Mucosa of stomach (tissue), 1 donor: ENCODE measurements at regions not wholly inside any gene's neighbourhood (a gene's known extent, or its start where the extent isn't known, plus 50 kb on each side); places are given as distances from the start of the nearest gene placed in this dataset.

Source experiments
- H3K27me3 ChIP-seq: one replicate; pipeline ENCODE4 v1.7.0; 2013; ENCODE audit warnings: mild to moderate bottlenecking, low read length; ENCODE audit not compliant: control insufficient read depth, insufficient read depth
- H3K36me3 ChIP-seq: one replicate; pipeline ENCODE4 v1.7.0; 2013; ENCODE audit warnings: low read length; ENCODE audit not compliant: control insufficient read depth, insufficient read depth
- H3K4me1 ChIP-seq: one replicate; pipeline ENCODE4 v1.7.0; 2013; ENCODE audit warnings: mild to moderate bottlenecking, low read length; ENCODE audit not compliant: control insufficient read depth, insufficient read depth
- H3K4me3 ChIP-seq: one replicate; pipeline ENCODE4 v1.7.0; 2013; ENCODE audit warnings: low read length
- H3K9ac ChIP-seq: one replicate; pipeline ENCODE4 v1.7.0; 2013; ENCODE audit warnings: mild to moderate bottlenecking, low read length, moderate library complexity
- H3K9me3 ChIP-seq: one replicate; pipeline ENCODE4 v1.7.0; 2013; ENCODE audit warnings: mild to moderate bottlenecking, low read length, moderate library complexity; ENCODE audit not compliant: control insufficient read depth
- donor health status: Pancreatic carcinoma.

DNA sequence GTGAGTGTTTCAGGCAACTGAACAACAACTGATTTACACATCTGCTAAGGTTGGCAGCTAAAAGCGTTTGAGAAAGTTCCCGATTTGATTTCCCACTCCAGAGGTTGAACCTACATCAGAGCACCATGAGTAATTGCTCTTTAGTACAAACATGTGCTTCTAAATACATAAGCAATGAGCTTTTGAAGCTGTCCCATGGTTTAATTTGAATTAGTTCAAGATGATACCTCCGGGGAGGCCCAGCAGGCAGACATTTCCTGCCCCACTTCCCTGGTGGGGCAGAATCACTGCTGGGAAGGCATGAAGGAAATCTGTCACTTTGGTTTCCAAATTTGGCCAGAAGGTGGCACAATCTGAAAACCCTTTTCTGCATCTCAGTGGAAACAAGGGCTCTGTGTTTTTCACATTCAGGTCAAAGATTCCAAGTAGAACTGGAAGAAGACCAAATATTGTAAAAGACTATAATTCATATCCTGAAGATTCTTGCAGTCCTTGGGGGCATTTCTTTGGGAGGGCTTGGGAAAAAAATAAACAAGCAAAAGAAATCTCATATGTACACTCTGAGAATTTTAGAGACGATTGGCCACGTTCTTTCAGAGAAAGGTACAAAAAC is 176.2 kb upstream of the FAM20A start:
- Histone ChIP-seq H3K9me3 (no peaks in the 10 kb centered on the region), H3K27me3 (no peaks in the 10 kb centered on the region), H3K36me3 (no peaks in the 10 kb centered on the region), H3K4me1 (peaks cover 14% of the 10 kb centered on the region), H3K9ac (peak overlapping the region; percentile 10), H3K4me3 (no peak overlapping the region)

DNA sequence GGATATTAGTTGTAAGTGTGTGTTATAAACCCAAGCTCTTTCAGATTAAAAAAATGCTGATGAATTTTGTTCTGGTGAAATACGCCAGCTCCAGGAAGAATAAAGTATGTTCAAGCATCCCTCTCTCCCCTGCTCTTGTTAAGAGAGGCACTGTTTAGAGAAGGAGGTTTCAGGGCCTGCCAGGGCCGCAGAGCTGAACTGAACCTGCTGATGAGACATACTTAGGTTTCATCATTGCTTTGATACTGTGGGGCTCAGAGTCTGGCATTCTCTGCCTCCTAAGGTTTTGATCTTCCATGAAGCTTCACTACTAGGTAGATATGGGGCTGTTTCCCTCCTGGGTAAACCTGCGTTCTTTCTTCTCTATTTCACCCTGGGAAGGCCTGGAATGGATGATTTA is 175.3 kb upstream of the FAM20A start:
- Histone ChIP-seq H3K9ac (no peak overlapping the region), H3K36me3 (no peaks in the 10 kb centered on the region), H3K9me3 (no peaks in the 10 kb centered on the region), H3K27me3 (no peaks in the 10 kb centered on the region), H3K4me1 (peaks cover 18% of the 10 kb centered on the region), H3K4me3 (no peak overlapping the region)

- Histone ChIP-seq H3K4me1 (peaks cover 18% of the 10 kb centered on the region), H3K9ac (no peak overlapping the region), H3K9me3 (no peaks in the 10 kb centered on the region), H3K27me3 (no peaks in the 10 kb centered on the region), H3K4me3 (no peak overlapping the region), H3K36me3 (no peaks in the 10 kb centered on the region)
Measured at GRCh38 chr17:68775969-68776368, 174.8 kb upstream of the FAM20A start.

DNA sequence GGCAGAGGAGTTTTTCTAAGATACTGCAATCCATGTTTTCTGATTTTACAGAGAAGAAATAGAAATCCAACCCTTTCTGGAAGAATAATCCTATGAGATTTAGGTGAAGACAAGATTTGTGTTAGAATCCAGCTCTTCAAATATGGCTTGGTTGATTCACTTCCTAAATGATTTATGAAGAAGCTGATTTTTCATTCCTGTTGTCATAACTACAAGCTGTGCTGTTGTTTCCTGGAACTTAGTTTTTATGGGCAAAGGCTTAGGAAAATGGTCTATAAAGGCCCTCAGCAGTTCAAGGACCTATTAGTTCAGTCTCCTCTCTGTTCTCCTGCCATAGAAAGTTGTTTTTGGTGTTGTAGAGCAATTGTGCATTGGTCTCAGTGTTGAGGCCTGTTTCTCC is 174.2 kb upstream of the FAM20A start:
- Histone ChIP-seq H3K27me3 (no peaks in the 10 kb centered on the region), H3K4me1 (peaks cover 18% of the 10 kb centered on the region), H3K9me3 (no peaks in the 10 kb centered on the region), H3K36me3 (no peaks in the 10 kb centered on the region), H3K4me3 (no peak overlapping the region), H3K9ac (no peak overlapping the region)

DNA sequence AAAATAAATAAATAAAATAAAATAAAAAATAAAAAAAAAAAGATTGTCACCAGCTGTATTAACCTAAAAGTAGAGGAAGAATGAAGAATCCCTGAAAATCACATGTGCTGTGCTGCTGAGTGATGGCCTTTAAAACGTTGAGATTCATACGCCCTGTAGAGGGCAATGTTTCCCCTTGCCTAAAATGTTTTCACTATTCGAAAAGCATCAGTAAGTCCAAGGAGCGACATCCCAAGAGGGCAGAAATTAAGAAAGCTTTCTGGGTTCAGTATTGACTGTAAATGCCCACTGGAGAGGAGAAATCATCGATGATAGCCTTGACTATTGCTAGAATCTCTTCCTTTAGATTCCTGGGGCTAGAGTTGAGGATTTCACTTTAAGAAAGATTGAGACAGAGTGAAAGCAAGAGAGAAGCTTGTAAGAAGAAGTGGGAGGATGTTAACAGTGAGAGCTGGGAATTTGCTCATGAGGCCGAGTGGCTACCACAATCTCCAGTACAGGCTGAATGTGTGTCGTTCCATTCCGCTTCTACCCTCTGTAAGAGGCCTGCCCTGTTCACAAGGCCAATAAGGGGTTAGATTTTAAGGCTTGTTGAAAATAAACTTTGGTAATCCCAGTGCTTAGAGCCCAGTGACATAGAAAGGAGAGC is 170.8 kb upstream of the FAM20A start:
- Histone ChIP-seq H3K9me3 (no peaks in the 10 kb centered on the region), H3K36me3 (no peaks in the 10 kb centered on the region), H3K4me3 (no peak overlapping the region), H3K9ac (no peak overlapping the region), H3K27me3 (no peaks in the 10 kb centered on the region), H3K4me1 (peaks cover 6% of the 10 kb centered on the region)

GRCh38 chr17:68768804-68769203 is 167.6 kb upstream of the FAM20A start:
- Histone ChIP-seq H3K4me3 (no peak overlapping the region), H3K27me3 (no peaks in the 10 kb centered on the region), H3K36me3 (no peaks in the 10 kb centered on the region), H3K4me1 (peaks cover 6% of the 10 kb centered on the region), H3K9me3 (no peaks in the 10 kb centered on the region), H3K9ac (no peak overlapping the region)

GRCh38 chr17:68766640-68767039 is 165.5 kb upstream of the FAM20A start:
- Histone ChIP-seq H3K27me3 (no peaks in the 10 kb centered on the region), H3K9me3 (no peaks in the 10 kb centered on the region), H3K9ac (no peak overlapping the region), H3K36me3 (no peaks in the 10 kb centered on the region), H3K4me3 (no peak overlapping the region), H3K4me1 (no peaks in the 10 kb centered on the region)

GRCh38 chr17:68763562-68763961 is 162.4 kb upstream of the FAM20A start:
- Histone ChIP-seq H3K36me3 (no peaks in the 10 kb centered on the region), H3K9ac (no peak overlapping the region), H3K4me1 (peaks cover 9% of the 10 kb centered on the region), H3K4me3 (no peak overlapping the region), H3K27me3 (no peaks in the 10 kb centered on the region), H3K9me3 (no peaks in the 10 kb centered on the region)

DNA sequence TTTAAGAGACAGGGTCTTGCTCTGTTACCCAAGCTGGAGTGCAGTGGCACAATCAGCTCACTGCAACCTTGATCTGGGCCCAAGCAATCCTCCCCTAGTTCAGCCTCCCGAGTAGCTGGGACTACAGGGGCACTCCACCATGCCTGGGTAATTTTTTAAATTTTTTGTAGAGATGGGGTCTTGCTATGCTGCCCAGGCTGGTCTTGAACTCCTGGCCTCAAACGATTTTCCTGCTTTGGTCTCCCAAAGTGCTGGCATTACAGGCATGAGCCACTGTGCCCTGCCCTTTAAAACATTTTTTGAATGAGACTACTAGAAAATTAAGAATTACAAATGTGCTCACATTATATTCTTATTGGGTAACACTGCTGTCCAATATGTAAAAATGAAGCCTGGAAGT is 161.7 kb upstream of the FAM20A start:
- Histone ChIP-seq H3K36me3 (no peaks in the 10 kb centered on the region), H3K4me3 (no peak overlapping the region), H3K9me3 (no peaks in the 10 kb centered on the region), H3K27me3 (no peaks in the 10 kb centered on the region), H3K4me1 (peaks cover 9% of the 10 kb centered on the region), H3K9ac (no peak overlapping the region)

- peak overlapping the region; percentile 20 for H3K4me3 ChIP-seq
- peak overlapping the region; percentile 25 for H3K9ac ChIP-seq
- no peaks in the 10 kb centered on the region for H3K36me3 ChIP-seq
- H3K27me3 ChIP-seq: no peaks in the 10 kb centered on the region
- no peaks in the 10 kb centered on the region for H3K9me3 ChIP-seq
- H3K4me1 ChIP-seq: peaks cover 9% of the 10 kb centered on the region
Measured at GRCh38 chr17:68760141-68760475, 158.9 kb upstream of the FAM20A start.

DNA sequence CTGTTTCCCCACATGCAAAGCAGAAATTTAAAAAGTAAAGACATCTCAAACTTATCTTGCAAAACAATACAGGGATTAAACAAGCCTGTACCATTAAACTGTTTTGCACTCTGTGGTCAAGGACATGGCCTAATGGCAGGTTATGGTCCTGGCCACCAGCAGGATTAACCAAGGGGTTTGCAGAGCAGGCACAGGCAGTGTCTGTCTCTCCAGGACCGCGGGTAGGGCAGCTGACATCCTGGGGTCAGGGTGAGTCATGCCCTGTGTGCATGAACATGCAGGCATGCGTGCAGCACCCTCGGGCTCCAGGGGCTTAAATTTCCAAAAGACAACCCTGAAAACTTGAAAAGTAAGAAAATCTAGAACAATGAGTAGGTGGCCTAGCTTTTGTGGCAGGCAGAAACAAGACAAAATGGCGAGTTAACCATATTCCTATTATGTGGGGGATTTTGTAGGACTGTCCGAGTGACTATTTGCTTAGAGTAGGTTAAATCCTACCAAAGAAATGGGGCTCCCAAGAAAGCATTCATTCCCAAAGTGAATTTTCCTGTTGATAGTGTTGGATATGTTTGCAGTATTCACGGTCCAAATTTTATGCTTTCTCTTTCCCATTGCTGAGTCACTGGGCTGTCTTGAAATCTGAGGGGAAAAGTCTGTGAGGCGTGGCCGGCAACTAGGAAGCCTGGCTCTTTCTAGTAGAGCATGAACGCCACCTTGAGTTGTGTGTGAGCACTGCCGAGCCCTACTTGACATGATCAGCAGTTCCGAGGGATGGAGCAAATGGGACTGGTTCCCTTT is 158.4 kb upstream of the FAM20A start:
- no peaks in the 10 kb centered on the region for H3K27me3 ChIP-seq
- H3K36me3 ChIP-seq: no peaks in the 10 kb centered on the region
- peak overlapping the region; percentile 20 for H3K4me3 ChIP-seq
- peaks cover 9% of the 10 kb centered on the region for H3K4me1 ChIP-seq
- peak overlapping the region; percentile 25 for H3K9ac ChIP-seq
- no peaks in the 10 kb centered on the region for H3K9me3 ChIP-seq

- Histone ChIP-seq H3K9ac (peak overlapping the region; percentile 25), H3K4me3 (no peak overlapping the region), H3K27me3 (no peaks in the 10 kb centered on the region), H3K9me3 (no peaks in the 10 kb centered on the region), H3K36me3 (no peaks in the 10 kb centered on the region), H3K4me1 (peaks cover 9% of the 10 kb centered on the region)
Measured at GRCh38 chr17:68759002-68759342, 157.8 kb upstream of the FAM20A start.
